Central memory CD4-positive, alpha-beta T cell (primary cell): ENCODE measurements at regions not wholly inside any gene's neighbourhood (a gene's known extent, or its start where the extent isn't known, plus 50 kb on each side); places are given as distances from the start of the nearest gene placed in this dataset.
"Not testable (repeated sequence)": the region's sequence is repeated elsewhere in the genome, so short reads cannot be mapped to it uniquely, and the experiment has no call there.

Source experiments
- DNase-seq: peaks from one replicate; pipeline ENCODE4 v3.0.0; 2022

DNA sequence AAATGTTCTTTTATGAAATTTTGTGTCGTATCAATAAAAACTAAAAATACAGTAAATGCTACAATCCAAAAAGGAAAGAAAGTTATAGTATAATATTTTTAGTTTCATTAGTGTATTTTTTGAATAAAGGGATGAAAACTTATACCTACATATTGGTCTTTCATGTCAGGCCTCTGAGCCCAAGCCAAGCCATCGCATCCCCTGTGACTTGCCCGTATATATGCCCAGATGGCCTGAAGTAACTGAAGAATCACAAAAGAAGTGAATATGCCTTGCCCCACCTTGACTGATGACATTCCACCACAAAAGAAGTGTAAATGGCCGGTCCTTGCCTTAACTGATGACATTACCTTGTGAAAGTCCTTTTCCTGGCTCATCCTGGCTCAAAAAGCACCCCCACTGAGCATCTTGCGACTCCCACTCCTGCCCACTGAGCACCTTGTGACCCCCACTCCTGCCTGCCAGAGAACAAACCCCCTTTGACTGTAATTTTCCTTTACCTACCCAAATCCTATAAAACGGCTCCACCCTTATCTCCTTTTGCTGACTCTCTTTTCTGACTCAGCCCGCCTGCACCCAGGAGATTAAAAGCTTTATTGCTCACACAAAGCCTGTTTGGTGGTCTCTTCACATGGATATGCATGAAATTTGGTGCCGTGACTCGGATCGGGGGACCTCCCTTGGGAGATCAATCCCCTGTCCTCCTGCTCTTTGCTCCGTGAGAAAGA lies 108.2 kb upstream of the PELI1 start:
- DNase-seq = not testable (repeated sequence)

DNA sequence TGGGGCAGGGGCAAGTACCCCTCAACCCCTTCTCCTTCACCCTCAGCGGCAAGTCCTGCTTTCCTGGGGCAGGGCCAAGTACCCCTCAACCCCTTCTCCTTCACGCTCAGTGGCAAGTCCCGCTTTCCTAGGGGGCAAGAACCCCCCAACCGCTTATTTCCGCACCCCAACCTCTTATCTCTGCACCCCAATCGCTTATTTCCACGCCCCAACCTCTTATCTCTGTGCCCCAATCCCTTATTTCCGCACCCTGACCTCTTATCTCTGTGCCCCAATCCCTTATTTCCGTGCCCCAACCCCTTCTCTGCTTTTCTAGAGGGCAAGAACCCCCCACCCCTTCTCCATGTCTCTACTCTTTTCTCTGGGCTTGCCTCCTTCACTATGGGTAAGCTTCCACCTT lies 109.2 kb upstream of the PELI1 start:
- not testable (repeated sequence) for DNase-seq

DNA sequence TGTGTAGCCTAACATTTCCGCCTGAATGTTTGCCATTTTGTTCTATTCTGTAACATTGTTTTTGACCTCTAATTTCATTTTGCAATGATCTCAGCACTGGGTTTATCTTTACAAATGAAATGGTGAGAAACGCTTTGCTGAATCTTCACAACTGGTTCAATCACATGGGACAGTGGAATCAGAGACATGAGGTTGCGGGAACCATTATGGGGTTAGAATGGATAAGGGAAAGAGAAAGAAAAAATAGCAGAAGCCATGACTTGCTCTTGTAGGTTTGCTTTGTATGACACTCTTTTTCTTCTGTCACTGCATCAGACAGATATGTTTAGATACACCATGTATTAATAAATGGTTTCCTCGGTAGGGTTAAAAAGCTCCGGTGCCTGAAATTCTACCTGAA lies 114.3 kb upstream of the PELI1 start:
- DNase-seq = no peak

DNA sequence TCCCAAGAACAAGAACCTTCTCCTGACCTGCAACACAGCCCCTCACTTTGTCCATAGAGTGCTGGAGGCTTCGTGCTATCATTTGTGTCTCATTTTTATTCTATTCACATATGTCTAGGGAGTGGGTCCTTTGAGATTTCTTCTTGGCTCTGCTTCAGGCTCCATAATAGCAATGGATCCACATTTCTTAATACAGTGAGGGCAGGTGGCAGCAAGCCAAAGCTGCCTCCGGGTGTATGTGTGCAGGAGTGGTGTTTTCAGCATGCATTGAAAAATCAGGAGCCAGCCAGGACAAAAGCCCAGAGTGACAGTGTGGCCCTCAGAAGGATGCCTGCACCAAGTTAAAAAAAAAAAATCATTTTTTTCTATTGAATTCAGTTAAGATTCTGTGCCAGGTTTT lies 115.1 kb upstream of the PELI1 start:
- no peak for DNase-seq

DNA sequence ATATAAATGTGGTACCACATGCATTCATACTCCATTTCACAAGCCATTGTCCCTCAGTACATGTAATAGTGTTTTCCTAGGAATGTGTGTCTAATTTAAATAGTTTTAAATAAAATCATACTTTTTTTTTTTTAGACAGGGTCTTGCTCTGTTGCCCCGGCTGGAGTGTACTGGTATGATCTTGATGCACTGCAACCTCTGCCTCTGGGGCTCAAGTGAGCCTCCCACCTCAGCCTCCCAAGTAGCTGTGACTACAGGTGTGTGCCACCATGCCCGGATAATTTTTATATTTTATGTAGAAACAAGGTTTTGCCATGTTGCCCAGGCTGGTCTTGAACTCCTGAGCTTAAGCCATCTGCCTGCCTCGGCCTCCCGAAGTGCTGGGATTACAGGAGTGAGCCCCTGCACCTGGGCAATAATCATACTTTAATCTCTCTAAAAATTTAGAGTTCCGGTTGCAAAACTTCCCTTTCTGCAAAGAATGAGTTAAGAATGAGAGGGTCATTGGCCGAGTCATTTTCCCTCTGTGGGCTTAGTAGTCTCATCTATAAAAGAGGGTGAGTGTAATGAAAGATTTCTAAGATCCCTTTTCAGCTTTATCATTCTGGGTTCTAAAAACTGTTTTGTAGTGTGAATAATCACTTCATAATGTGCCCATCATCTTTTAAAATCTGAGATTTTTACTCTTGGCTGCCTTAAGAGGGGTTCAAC lies 116.0 kb upstream of the PELI1 start:
- DNase-seq = no peak

DNA sequence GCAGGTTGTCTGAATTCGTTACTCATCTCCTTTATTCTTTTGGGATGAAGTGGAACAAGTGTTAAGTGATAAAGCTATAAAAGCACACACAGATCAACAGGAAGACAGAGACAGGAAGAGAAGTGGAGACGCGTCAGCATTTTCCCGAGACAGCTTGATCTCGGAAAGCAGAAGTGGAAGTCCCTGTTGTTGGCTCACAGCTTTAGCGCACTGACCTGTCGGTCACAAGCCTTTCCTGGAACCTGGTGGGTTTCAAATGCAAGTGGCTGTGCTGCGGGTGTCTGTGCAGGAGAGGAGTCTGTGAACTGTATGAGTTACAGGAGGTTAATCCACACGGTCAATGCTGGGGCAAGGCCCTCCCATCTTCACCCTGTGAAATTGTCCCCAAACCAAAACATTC lies 116.6 kb upstream of the PELI1 start:
- DNase-seq = no peak

DNA sequence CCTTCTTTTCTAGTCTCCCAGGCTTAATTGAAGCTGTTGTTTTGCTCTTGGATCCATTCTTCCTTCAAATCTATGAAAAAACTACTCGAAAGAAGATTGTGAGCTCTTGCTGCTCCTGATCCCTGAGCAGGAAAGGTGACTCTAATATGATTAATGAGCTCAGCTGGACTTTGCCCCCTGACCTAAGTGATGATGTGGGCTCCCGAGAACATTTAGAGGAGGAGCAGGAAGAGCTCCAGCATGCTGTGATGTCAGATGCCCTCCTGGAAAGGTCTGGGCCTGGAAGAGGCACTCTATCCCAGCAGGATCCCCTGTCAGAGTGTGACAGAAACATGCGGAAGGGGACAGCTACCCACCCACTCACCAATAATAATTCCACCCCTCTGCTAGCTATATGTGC lies 117.9 kb upstream of the PELI1 start:
- DNase-seq = no peak

DNA sequence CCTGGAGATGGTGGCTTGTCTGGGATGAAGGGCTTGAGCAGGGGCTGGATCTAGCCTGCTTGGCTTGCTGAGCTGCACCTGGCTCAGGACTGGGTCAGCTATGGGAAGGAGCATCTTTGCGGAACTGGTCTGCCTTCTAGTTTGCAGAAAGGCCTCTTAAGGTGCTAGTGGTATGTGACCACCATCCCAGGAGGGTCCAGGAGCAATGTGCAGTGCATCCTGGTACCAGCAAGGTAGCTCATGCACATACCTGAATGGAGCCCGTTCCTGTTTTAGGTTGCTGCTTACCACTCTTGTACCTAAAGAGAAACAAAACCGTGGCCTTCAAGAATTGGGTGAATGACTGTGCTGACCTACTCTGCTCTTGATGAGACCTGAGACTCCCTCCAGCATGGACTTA lies 118.6 kb upstream of the PELI1 start:
- DNase-seq = no peak

DNA sequence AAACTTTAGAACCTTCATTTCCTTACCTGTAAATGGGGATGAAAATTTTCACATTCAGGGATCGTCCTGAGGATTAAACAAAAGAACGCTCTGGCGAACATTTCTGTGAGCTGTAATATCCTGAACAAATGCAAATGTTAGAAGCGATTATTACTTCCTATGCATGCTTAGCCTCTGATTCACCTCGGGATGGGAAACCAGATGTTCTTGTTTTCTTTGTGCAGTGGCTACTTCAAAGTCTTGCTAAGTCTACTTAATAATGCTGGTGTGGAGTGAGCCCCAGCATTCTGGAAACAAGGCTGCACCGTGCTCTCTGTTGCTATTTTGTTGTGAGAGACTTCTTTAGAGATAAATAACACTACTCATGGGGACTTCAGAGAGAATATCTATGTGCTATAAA lies 119.1 kb upstream of the PELI1 start:
- DNase-seq = no peak

DNA sequence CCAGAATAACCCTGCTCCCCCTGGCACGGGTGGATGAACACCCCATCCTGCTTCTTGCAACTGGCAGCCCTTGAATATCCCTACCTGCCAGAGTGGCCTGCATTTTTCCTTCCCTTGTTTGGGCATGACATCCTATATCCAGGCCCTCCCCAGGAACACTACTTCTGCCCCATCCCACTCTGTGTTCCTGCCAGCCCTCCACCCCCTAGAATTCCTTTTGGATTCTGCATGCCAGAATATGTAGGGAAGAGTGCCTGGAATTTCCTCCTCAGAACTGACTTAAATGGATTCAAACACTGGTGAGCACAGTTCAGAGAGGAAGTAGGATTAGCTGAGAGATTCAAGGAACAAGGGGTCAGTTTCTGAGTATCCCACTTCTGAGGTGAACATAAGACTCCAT lies 123.5 kb upstream of the PELI1 start:
- no peak for DNase-seq

DNA sequence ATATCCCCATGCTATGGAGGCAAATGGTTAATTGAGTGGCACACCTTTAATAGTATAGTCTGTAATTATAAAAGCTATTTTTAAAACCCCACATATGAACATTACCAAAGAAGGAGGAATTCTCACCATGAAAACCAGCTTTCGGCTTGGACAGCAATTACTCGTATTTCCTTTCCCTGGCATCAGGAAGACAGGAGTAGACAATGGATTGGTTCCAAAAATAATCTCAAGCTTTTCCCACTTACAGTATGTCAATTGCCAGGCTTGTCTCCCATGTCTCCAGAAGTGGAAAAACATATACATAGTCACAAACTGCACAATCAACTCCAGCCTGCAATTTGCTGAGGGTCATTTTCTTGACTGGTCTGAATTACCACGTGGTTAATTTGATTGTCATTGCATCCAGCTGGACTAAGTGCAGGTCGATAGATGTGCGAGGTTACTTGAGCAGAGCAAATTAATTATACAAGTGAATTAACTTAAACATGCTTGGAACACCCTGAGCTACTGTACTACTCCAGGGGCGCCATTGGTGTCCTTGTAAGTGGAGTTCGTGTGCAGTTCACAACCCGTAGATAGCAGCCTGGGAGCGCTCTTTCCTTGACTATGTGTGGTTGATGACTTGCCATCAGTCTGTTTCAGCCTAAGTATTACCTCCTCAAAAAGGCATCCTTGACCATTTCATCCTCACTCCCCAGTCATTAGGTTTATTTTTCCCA lies 124.3 kb upstream of the PELI1 start:
- DNase-seq = no peak

DNA sequence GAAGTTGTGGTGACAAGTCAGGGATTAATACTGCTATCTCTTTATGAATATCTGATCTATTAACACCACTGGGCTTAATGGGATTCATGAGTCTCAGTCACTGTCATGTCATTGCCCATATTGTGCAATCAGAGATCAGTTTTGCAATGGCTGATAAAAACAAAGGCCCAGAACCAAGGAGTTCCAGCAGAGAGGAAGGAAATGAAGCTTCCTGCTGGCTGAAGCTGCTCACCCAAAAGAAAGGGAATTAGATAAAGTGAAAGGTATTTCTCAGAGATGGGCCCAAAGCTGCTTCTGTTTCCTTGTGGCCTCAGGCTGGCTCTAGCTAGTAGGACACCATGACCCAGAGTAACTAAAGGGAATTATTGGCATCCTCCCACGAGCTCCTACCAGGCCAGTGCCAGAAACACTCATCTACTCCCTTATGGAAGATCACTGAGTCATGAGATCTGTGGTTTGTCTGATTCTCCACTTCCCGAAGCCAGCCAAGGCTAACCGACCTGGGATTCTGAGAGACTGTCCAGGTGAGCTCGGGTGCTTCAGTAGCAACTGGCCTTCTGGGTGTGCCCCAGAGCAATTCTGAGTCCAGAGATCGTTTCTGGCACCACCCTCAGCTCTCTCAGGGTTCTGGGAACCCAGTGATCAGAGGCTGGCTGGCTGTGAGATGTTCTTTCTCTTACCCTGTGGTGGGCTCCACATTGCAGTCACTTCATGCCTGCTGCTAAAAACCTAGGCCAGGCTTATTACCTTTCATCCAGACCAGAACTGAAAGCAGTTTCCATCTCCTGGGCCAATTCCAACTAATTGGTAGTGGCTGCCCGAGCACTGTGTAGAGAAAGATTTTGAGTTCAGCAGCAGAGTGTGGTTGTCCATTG lies 129.5 kb upstream of the PELI1 start:
- DNase-seq = no peak

DNA sequence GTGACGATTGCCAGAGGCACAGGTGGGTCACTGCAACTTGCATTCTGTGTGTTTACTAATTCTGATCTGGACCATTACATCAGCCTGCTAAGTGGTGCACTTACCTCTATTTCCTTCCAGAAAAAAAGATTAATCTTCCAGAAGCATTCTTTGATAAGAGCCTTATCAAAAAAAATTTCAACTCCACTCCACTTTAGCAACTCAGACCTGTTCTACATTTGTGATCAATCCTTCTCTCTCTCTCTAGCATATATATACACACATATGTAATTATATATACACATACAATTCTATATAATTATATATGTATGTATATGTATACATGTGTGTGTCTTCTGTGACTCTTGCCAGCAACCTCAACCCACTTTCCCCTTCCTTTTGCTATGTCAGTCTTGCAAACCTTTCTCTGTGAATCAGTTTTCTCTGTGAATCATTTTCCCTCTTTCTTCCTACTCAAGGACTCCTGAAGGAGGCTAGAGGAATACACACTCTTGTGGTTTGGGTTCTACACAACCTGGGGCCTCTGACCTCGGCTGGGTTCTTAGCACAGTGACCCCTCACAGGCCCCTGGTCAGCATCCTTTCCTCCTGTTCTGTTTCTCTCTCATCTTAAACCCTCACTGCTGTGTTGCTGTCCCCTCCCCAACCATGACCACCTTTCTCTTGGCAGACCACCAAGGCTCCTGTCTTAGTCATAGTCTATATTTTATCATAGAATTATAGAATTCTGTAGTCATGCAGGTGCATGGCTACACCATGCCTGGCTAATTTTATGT lies 130.4 kb upstream of the PELI1 start:
- DNase-seq = no peak

DNA sequence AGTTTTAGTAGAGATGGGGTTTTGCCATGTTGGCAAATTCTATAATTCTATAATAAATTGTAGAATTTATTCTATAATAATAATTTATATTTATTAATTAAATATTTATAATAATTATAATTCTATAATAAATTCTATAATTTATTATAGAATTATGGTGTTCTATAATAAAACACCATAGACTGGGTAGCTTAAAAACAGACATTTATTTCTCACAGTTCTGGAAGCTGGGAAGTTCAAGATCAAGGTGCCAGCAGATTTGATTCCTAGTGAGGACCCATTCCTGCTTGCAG lies 130.9 kb upstream of the PELI1 start:
- no peak for DNase-seq

DNA sequence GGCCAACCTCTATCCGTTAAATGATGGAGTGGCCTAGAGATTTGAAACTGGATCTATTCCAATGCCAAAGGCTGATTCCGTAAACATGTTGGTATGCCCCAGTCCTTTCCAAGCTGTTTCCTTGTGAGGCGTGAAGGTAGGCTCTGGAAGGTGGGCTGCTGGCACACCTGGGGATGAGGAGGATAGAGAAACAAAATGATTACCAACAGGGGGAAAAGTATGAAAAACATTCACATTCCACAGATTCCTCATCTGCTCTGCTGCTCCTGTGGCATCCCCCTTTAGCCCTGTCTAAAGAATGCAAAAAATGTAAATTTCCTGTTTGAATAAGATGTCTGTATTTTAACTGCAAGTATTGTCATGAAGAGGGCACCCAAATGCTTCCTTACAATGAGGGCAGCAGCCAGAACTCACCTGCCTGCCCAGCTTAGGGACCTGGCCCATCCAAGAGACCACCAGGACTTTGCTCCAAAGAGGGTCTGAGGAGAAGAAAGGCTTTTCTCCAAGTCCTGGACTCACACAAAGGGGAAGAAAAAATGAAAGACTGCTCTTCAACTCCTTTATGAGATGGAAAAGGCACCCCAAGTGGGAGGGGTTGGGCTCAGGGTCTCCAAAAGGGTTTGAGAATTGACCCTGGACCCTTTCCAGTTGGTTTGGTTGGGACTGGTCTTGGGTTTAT lies 132.3 kb upstream of the PELI1 start:
- DNase-seq = no peak

DNA sequence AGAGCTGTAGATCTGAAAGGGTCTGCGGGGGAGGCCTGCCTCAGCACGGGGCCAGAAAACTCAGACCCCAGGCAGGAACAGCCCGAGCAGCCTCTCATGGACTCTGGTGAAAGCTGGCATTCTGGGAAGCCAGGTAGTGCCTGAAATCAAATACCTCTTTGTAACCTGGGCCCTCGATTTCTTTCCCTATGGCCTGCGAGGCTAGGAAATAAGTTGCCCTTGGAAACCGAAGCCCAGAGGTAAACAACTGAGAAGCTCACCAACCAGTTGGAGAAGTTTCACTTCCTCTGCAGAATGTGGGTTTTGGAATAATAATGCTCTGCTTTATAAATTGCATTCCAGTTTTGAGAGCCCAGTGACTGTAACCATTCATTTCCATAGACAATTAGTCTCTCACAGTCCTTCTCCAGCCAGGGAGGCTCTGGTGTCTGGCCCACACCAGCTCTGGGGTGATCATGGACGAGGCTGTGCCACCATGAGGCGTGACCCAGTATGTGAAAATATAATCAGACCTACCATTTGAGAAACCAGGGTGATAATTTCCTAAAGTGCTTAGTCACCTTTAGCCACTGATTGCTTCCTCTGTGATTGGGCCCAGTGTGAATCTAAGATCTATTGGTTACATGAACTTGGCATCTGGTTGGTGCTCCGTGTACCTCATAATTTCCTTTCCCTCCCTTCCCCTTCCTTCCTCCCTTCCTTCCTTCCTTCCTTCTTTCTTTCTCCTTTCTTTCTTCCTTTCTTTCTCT lies 133.1 kb upstream of the PELI1 start:
- no peak for DNase-seq

DNA sequence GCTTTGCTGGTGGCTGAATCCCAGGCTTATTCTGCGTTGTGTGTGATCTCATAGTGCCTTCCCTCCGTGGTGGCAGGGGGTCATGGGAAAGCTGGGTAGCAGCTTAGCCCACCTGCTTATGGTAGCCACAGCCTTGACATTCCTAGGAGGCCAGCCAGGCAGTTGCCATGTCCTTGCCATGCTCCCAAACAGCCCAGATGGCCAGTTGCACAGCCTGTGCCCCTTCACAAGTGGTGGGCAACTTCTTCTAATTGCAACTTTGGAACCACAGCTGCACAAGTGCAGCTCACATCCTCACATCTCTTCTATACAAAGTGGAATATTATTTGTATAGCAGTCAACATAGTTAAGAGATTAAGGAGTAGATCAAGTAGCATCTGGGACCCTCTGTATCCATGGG lies 136.6 kb upstream of the PELI1 start:
- not testable (repeated sequence) for DNase-seq

DNA sequence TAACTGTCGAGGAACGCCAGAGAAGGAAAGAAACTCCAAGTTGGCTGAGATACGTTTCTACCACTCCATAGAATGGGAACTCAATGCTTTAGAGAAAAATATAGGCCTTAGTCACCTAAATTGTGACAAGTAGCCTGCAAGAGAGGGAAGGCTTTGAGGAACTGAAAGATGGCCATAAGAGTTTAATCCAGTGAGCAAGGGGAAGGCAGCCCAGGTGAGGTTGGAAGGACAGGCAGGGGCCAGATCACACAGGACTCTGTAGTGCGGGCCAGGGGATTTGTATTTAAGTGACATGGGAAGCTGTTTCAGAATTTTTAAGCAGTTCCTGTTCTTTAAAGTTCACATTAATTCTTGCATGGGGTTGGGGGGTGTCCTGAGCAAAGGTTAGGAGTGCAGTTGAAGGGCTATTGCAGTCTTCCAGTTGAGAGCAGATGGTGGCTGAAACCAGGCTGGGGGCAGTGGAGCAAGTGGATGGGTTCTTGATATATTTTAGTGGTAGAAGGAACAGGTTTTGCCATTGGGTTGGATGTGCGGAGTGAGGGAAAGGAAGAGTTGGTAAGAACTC lies 138.9 kb upstream of the PELI1 start:
- DNase-seq = no peak

DNA sequence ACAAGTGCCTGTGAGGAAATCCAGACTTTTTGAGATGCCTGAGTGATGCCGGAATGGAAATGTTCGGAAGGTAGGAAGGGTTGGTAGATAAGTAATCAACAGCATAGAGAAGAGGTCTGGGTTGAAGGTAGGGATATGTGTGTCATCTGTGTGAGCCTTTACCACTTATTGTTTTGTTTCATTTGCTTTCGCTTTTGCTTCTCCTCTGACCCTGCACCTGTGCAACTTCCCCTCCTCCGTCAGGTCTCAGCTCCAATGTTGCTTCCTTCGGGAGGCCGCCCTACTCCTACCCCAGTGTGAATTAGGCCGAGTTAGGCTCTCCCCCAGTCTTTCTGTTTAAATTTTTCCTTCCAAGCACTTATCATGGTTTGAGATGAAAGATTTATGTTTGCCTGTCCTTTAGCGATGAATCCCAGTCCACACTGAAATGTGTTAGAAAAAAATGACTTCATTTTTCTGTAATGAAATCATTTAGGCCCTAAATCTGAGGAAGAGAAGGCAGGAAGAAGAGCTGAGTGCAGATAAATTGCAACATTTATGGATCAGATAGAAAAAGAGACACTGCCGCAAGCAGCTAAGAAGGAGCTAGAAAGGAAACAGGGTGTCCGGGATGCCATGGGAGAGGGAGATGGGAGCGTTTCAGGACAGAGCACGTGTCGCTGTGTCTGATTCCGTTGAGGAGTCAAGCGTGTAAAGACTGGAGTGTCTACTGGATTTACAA lies 139.6 kb upstream of the PELI1 start:
- DNase-seq = peak; percentile 27

DNA sequence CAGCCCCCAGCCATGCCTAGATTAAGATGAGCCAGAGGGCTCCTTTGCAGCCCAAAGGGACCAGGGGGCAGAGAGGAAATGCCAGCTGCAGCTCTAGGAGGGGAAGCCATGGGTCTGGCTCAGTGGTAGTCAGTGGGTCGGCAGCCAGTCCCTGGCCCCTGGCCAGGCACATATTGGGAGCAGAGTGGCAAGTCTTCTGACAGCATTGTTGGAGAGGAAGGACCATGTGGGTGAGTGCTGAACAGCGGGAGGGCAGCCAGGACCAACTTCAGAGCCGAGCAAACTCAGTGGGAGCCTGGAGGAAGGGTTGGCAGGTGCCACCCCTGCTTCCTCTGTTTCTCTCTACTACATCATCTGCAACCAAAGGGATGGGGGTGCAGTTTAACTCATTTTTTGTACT lies 140.5 kb upstream of the PELI1 start:
- no peak for DNase-seq
